ENCODE measurements at regions not wholly inside any gene's neighbourhood (a gene's known extent, or its start where the extent isn't known, plus 50 kb on each side); places are given as distances from the start of the nearest gene placed in this dataset.

- Histone ChIP-seq H3K79me2 (no peaks in the 10 kb centered on the region), H3K27me3 (no peaks in the 10 kb centered on the region), H3K9me3 (ENCODE audit: low read depth) (no peaks in the 10 kb centered on the region), H3K27ac (no peak overlapping the region), H3K4me3 (no peak overlapping the region), H3K36me3 (replicated peaks; ENCODE audit: insufficient read depth, low read depth) (no peaks in the 10 kb centered on the region), H4K20me1 (ENCODE audit: insufficient read depth, poor library complexity, severe bottlenecking) (no peaks in the 10 kb centered on the region), H3K4me1 (ENCODE audit: insufficient read depth) (no peaks in the 10 kb centered on the region), H3K9me2 (replicated peaks; ENCODE audit: insufficient read depth) (no peaks in the 10 kb centered on the region), H3K4me2 (no peak overlapping the region), H2AFZ (no peak overlapping the region)
- TF ChIP-seq EZH2 (IDR thresholded peaks at IDR 0.05; ENCODE audit: borderline replicate concordance), result no peak
- TF ChIP-seq, protein P1, sequence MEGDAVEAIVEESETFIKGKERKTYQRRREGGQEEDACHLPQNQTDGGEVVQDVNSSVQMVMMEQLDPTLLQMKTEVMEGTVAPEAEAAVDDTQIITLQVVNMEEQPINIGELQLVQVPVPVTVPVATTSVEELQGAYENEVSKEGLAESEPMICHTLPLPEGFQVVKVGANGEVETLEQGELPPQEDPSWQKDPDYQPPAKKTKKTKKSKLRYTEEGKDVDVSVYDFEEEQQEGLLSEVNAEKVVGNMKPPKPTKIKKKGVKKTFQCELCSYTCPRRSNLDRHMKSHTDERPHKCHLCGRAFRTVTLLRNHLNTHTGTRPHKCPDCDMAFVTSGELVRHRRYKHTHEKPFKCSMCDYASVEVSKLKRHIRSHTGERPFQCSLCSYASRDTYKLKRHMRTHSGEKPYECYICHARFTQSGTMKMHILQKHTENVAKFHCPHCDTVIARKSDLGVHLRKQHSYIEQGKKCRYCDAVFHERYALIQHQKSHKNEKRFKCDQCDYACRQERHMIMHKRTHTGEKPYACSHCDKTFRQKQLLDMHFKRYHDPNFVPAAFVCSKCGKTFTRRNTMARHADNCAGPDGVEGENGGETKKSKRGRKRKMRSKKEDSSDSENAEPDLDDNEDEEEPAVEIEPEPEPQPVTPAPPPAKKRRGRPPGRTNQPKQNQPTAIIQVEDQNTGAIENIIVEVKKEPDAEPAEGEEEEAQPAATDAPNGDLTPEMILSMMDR (IDR thresholded peaks at IDR 0.05; ENCODE audit: poor library complexity), result no peak
- no peak for TF ChIP-seq EZH2phosphoT487 (IDR thresholded peaks at IDR 0.05; ENCODE audit: low read depth, severe bottlenecking, unreplicated experiment)
- 77% methylated on average over 3 of the region's 3 CpGs for WGBS (ENCODE audit: low lambda C conversion rate, missing lambda C conversion rate)
- DNase-seq (ENCODE audit: low spot score), result no peak
These were observed 85.3 kb upstream of the FXR1 start for GRCh38 chr3:180827171-180827570.

DNA sequence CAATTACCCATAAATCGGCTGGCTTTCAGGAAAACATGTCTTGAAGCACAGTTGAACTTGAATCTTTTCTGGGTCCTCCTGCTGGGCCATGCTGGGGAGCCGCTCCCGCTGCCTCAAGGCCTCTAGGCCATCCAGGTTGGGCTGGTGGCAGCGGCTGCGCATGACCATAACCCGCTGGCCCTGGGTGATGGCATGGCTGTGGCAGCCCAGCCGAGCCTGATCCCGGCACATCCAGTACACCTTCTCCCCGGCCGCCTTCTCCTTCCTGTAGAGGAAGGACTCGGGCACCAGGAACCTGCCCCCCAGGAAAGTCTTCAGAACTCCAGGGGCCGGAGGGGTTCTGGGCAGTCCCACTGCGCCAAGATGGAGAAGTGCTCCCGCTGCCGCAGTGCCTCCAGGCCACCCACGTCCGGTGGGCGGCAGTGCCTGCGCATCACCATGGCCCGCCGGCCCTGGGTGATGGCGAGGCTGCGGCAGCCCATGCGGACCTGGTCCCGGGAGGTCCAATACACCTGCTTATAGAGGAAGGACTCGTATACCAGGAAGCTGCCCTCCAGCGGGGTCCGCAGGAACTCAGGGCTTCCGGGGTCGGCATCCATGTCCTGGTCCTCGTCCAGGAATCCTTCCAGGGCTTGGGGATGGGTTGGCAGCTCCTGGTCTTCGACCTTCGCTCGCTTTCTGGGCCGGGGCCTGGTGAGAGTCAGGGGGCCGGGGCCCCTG is 84.3 kb upstream of the FXR1 start:
- no peak overlapping the region for H3K4me2 ChIP-seq
- H3K27ac ChIP-seq, result no peak overlapping the region
- no peaks in the 10 kb centered on the region for H3K36me3 ChIP-seq (replicated peaks; ENCODE audit: insufficient read depth, low read depth)
- no peaks in the 10 kb centered on the region for H3K4me1 ChIP-seq (ENCODE audit: insufficient read depth)
- TF ChIP-seq, protein P1 (IDR thresholded peaks at IDR 0.05; ENCODE audit: poor library complexity), result no peak
- TF ChIP-seq EZH2 (IDR thresholded peaks at IDR 0.05; ENCODE audit: borderline replicate concordance), result no peak
- TF ChIP-seq EZH2phosphoT487 (IDR thresholded peaks at IDR 0.05; ENCODE audit: low read depth, severe bottlenecking, unreplicated experiment), result no peak
- no peak overlapping the region for H2AFZ ChIP-seq
- no peak for DNase-seq (ENCODE audit: low spot score)
- H3K9me2 ChIP-seq (replicated peaks; ENCODE audit: insufficient read depth), result no peaks in the 10 kb centered on the region
- H4K20me1 ChIP-seq (ENCODE audit: insufficient read depth, poor library complexity, severe bottlenecking), result no peaks in the 10 kb centered on the region
- no peaks in the 10 kb centered on the region for H3K27me3 ChIP-seq
- no peaks in the 10 kb centered on the region for H3K79me2 ChIP-seq
- no peak overlapping the region for H3K4me3 ChIP-seq
- WGBS (ENCODE audit: low lambda C conversion rate, missing lambda C conversion rate), result 97% methylated on average over 32 of the region's 36 CpGs
- no peaks in the 10 kb centered on the region for H3K9me3 ChIP-seq (ENCODE audit: low read depth)

GRCh38 chr3:180828723-180829408 is 83.6 kb upstream of the FXR1 start:
- Histone ChIP-seq H3K79me2 (no peaks in the 10 kb centered on the region), H3K27me3 (no peaks in the 10 kb centered on the region), H3K4me3 (no peak overlapping the region), H3K4me2 (no peak overlapping the region), H4K20me1 (ENCODE audit: insufficient read depth, poor library complexity, severe bottlenecking) (no peaks in the 10 kb centered on the region), H3K9me2 (replicated peaks; ENCODE audit: insufficient read depth) (no peaks in the 10 kb centered on the region), H3K4me1 (ENCODE audit: insufficient read depth) (no peaks in the 10 kb centered on the region), H3K36me3 (replicated peaks; ENCODE audit: insufficient read depth, low read depth) (no peaks in the 10 kb centered on the region), H3K9me3 (ENCODE audit: low read depth) (no peaks in the 10 kb centered on the region), H3K27ac (no peak overlapping the region), H2AFZ (no peak overlapping the region)
- 95% methylated on average over 43 of the region's 43 CpGs for WGBS (ENCODE audit: low lambda C conversion rate, missing lambda C conversion rate)
- DNase-seq (ENCODE audit: low spot score), result no peak
- TF ChIP-seq EZH2phosphoT487 (IDR thresholded peaks at IDR 0.05; ENCODE audit: low read depth, severe bottlenecking, unreplicated experiment), result no peak
- TF ChIP-seq, protein P1 (IDR thresholded peaks at IDR 0.05; ENCODE audit: poor library complexity), result no peak
- TF ChIP-seq EZH2 (IDR thresholded peaks at IDR 0.05; ENCODE audit: borderline replicate concordance), result no peak
